Astrocyte (in vitro differentiated cells and primary cell): ENCODE measurements at regions not wholly inside any gene's neighbourhood (a gene's known extent, or its start where the extent isn't known, plus 50 kb on each side); places are given as distances from the start of the nearest gene placed in this dataset.
"Not testable (repeated sequence)": the region's sequence is repeated elsewhere in the genome, so short reads cannot be mapped to it uniquely, and the experiment has no call there.

Experiments
- DNase-seq: peaks from one replicate; pipeline ENCODE4 v3.0.0-alpha.2; 2010; ENCODE audit warnings: low read depth
- FAIRE-seq: peaks from 2 replicates; lab custom pipeline; 2011; peaks lifted over from hg19 to GRCh38; lab: Jason Lieb, UNC
- H2AFZ ChIP-seq: 2 replicates; pipeline ENCODE4 v1.6.0; 2012; ENCODE audit warnings: low read depth, low read length, inconsistent platforms
- H3K27ac ChIP-seq: 2 replicates; pipeline ENCODE4 v1.5.1; 2011; ENCODE audit warnings: low read depth, low read length, inconsistent platforms
- H3K27me3 ChIP-seq: 2 replicates; pipeline ENCODE4 v1.6.0; 2011; ENCODE audit warnings: low read length, inconsistent platforms; ENCODE audit not compliant: insufficient read depth
- H3K36me3 ChIP-seq: 2 replicates; pipeline ENCODE4 v1.5.1; 2011; ENCODE audit warnings: low read length, inconsistent platforms; ENCODE audit not compliant: insufficient read depth
- H3K4me1 ChIP-seq: 2 replicates; pipeline ENCODE4 v1.5.1; 2011; ENCODE audit warnings: low read length, inconsistent platforms; ENCODE audit not compliant: insufficient read depth
- H3K4me2 ChIP-seq: 2 replicates; pipeline ENCODE4 v1.6.0; 2012; ENCODE audit warnings: low read length, inconsistent platforms
- H3K4me3 ChIP-seq: 2 replicates; pipeline ENCODE4 v1.5.1; 2011; ENCODE audit warnings: low read depth, mild to moderate bottlenecking, low read length, inconsistent platforms; ENCODE audit not compliant: insufficient read depth
- H3K79me2 ChIP-seq: 2 replicates; pipeline ENCODE4 v1.6.0; 2012; ENCODE audit warnings: mild to moderate bottlenecking, low read length, inconsistent platforms; ENCODE audit not compliant: insufficient read depth
- H3K9ac ChIP-seq: 2 replicates; pipeline ENCODE4 v1.6.0; 2012; ENCODE audit warnings: mild to moderate bottlenecking, low read length, inconsistent platforms
- H3K9me3 ChIP-seq: 2 replicates; pipeline ENCODE4 v1.5.1; 2012; ENCODE audit warnings: low read depth, mild to moderate bottlenecking, low read length, inconsistent platforms; ENCODE audit not compliant: insufficient read depth
- H4K20me1 ChIP-seq: 2 replicates; pipeline ENCODE4 v1.6.0; 2012; ENCODE audit warnings: low read length, inconsistent platforms; ENCODE audit not compliant: insufficient read depth
- H3K27ac Mint-ChIP-seq: one replicate; pipeline ENCODE4 v1.8.0; 2021; ENCODE audit warnings: mild to moderate bottlenecking, mixed read lengths; ENCODE audit not compliant: unreplicated experiment
- H3K27me3 Mint-ChIP-seq: one replicate; pipeline ENCODE4 v1.8.0; 2021; ENCODE audit warnings: low read depth, mixed read lengths; ENCODE audit not compliant: unreplicated experiment
- H3K36me3 Mint-ChIP-seq: one replicate; pipeline ENCODE4 v1.8.0; 2021; ENCODE audit warnings: low read depth, mixed read lengths; ENCODE audit not compliant: unreplicated experiment
- H3K4me1 Mint-ChIP-seq: one replicate; pipeline ENCODE4 v1.8.0; 2021; ENCODE audit warnings: low read depth, mixed read lengths; ENCODE audit not compliant: unreplicated experiment
- H3K4me3 Mint-ChIP-seq: one replicate; pipeline ENCODE4 v1.8.0; 2021; ENCODE audit warnings: mild to moderate bottlenecking, moderate library complexity, mixed read lengths; ENCODE audit not compliant: unreplicated experiment
- H3K9me3 Mint-ChIP-seq: one replicate; pipeline ENCODE4 v1.8.0; 2021; ENCODE audit warnings: mild to moderate bottlenecking, mixed read lengths; ENCODE audit not compliant: unreplicated experiment
- EZH2 ChIP-seq: IDR thresholded peaks from 2 replicates; pipeline ENCODE4 v1.6.1; 2012; ENCODE audit warnings: mild to moderate bottlenecking, low read length, inconsistent platforms; ENCODE audit not compliant: insufficient read depth
- TF ChIP-seq, protein P1 (sequence below): IDR thresholded peaks from 2 replicates; pipeline ENCODE4 v1.5.1; 2011; ENCODE audit warnings: low read depth, mild to moderate bottlenecking, inconsistent platforms, low read length, moderate library complexity; ENCODE audit not compliant: insufficient read depth

DNA sequence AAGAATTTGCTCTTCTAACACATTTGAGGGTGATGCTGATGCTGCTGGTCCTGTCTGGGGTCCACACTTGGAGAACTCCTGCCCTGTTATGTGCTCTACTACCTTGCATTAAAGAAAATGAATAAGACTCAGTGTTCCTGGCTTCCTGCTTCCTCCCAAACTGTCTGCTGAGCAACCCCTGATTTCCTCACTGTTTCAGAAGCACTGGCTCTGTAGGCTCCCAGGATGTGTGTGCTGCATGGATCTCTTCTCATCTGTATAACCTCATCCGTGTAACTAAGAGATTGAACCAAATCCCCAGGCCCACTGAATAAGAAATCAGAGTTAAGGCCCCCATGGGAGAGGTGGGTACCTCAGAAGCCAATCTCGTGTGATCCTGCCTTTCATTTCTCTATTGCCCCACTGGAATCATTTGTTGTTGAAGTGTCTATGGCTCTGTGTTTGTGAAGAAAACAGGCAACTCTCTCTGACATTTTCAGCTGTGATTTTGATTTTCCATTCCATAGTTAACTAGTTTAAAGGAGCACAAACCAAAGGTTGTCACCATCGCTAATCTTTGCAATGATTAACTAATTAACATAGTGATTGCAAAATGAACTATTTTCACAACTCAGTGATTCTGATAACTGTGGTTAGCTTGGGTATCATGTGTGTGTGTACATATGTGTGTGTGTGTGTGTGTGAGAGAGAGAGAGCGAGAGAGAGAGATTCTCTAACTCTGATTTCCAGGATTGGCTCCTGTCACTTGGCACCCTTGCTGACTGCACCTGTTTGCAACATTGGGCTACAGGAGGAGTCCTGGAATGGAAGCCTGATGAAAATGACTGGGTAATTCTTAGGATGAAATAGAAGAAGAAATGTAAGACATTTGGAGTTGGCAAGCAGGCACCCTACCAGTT is 196.2 kb downstream of the SLC38A4 start:
- Mint-ChIP-seq H3K9me3 (no peaks in the 10 kb centered on the region), H3K4me3 (no peak overlapping the region), H3K4me1 (peaks cover 28% of the 10 kb centered on the region), H3K36me3 (no peaks in the 10 kb centered on the region), H3K27me3 (no peaks in the 10 kb centered on the region), H3K27ac (no peak overlapping the region)
- Histone ChIP-seq H3K4me2 (no peak overlapping the region), H3K36me3 (no peaks in the 10 kb centered on the region), H3K4me1 (no peaks in the 10 kb centered on the region), H3K27me3 (no peaks in the 10 kb centered on the region), H4K20me1 (no peaks in the 10 kb centered on the region), H3K27ac (no peak overlapping the region), H3K9ac (no peak overlapping the region), H3K9me3 (no peaks in the 10 kb centered on the region), H3K79me2 (no peaks in the 10 kb centered on the region), H3K4me3 (no peak overlapping the region), H2AFZ (no peak overlapping the region)
- peak; percentile 13 for FAIRE-seq
- no peak for DNase-seq
- TF ChIP-seq EZH2, result no peak
- TF ChIP-seq, protein P1, sequence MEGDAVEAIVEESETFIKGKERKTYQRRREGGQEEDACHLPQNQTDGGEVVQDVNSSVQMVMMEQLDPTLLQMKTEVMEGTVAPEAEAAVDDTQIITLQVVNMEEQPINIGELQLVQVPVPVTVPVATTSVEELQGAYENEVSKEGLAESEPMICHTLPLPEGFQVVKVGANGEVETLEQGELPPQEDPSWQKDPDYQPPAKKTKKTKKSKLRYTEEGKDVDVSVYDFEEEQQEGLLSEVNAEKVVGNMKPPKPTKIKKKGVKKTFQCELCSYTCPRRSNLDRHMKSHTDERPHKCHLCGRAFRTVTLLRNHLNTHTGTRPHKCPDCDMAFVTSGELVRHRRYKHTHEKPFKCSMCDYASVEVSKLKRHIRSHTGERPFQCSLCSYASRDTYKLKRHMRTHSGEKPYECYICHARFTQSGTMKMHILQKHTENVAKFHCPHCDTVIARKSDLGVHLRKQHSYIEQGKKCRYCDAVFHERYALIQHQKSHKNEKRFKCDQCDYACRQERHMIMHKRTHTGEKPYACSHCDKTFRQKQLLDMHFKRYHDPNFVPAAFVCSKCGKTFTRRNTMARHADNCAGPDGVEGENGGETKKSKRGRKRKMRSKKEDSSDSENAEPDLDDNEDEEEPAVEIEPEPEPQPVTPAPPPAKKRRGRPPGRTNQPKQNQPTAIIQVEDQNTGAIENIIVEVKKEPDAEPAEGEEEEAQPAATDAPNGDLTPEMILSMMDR, result no peak

DNA sequence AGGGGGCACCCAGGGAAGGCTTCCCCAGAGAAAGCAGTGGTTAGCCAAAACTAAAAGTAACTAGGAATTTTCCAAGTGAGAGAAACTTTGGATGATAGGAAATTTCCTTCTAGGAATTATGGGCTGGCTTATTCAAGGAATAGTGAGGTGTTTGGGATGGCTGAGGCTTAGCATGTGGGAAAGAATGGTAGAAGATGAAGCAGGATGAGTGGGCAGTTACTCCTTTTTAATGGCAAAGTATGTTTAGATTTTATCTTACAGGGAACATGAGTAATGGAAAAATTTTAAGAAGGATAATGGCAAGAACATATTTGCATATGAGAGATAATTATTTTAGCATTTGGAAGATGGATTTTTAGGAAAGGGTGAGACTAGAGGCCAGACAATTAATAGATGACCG is 197.6 kb downstream of the SLC38A4 start:
- Histone ChIP-seq H3K27ac (no peak overlapping the region), H3K36me3 (no peaks in the 10 kb centered on the region), H4K20me1 (no peaks in the 10 kb centered on the region), H3K4me2 (no peak overlapping the region), H3K79me2 (no peaks in the 10 kb centered on the region), H3K4me3 (no peak overlapping the region), H3K4me1 (no peaks in the 10 kb centered on the region), H3K9me3 (no peaks in the 10 kb centered on the region), H2AFZ (no peak overlapping the region), H3K9ac (no peak overlapping the region), H3K27me3 (no peaks in the 10 kb centered on the region)
- H3K4me3 Mint-ChIP-seq, result no peak overlapping the region
- TF ChIP-seq, protein P1, result no peak
- no peak for TF ChIP-seq EZH2
- H3K27me3 Mint-ChIP-seq, result no peaks in the 10 kb centered on the region
- DNase-seq, result no peak
- FAIRE-seq, result no peak
- H3K36me3 Mint-ChIP-seq, result no peaks in the 10 kb centered on the region
- H3K27ac Mint-ChIP-seq, result peak overlapping the region; percentile 2
- H3K4me1 Mint-ChIP-seq, result peaks cover 28% of the 10 kb centered on the region
- H3K9me3 Mint-ChIP-seq, result no peaks in the 10 kb centered on the region

DNA sequence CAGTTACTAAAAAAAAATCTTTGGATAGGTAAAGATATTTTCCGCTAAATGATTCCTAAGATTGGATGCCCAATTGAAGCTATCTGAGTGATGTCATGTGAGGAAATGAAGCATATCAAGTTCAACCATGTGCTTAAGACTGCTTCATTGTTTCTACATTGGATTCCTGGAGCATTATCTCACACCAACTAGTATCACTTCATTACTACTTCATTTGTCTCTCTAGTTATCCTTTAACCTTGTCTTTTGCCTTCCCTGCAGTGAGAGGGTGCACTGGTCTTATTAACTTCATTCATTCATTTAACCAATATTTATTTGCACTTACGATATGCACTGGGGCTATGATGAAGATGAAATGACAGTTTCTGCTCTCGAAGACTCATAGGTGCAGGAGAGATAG is 198.1 kb downstream of the SLC38A4 start:
- peak; percentile 12 for DNase-seq
- H3K9me3 Mint-ChIP-seq, result no peaks in the 10 kb centered on the region
- H3K27ac Mint-ChIP-seq, result peak overlapping the region; percentile 2
- H3K27ac ChIP-seq, result no peak overlapping the region
- no peaks in the 10 kb centered on the region for H4K20me1 ChIP-seq
- H2AFZ ChIP-seq, result no peak overlapping the region
- no peaks in the 10 kb centered on the region for H3K27me3 Mint-ChIP-seq
- no peaks in the 10 kb centered on the region for H3K79me2 ChIP-seq
- no peak overlapping the region for H3K4me3 ChIP-seq
- no peak overlapping the region for H3K9ac ChIP-seq
- H3K4me1 ChIP-seq, result no peaks in the 10 kb centered on the region
- no peak overlapping the region for H3K4me2 ChIP-seq
- peaks cover 28% of the 10 kb centered on the region for H3K4me1 Mint-ChIP-seq
- FAIRE-seq, result no peak
- H3K36me3 Mint-ChIP-seq, result no peaks in the 10 kb centered on the region
- no peaks in the 10 kb centered on the region for H3K27me3 ChIP-seq
- no peaks in the 10 kb centered on the region for H3K9me3 ChIP-seq
- no peak overlapping the region for H3K4me3 Mint-ChIP-seq
- TF ChIP-seq, protein P1, result no peak
- TF ChIP-seq EZH2, result no peak
- H3K36me3 ChIP-seq, result no peaks in the 10 kb centered on the region

DNA sequence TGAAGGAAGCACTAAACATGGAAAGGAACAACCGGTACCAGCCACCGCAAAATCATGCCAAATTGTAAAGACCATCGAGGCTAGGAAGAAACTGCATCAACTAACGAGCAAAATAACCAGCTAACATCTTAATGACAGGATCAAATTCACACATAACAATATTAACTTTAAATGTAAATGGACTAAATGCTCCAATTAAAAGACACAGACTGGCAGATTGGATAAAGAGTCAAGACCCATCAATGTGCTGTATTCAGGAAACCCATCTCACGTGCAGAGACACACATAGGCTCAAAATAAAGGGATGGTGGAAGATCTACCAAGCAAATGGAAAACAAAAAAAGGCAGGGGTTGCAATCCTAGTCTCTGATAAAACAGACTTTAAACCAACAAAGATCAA is 206.3 kb downstream of the SLC38A4 start:
- not testable (repeated sequence) for H3K4me2 ChIP-seq, H3K9me3 ChIP-seq, H3K27me3 Mint-ChIP-seq, H3K9ac ChIP-seq, H3K36me3 Mint-ChIP-seq, DNase-seq, H3K4me1 ChIP-seq, FAIRE-seq, H4K20me1 ChIP-seq, H2AFZ ChIP-seq, H3K27me3 ChIP-seq, H3K27ac Mint-ChIP-seq, H3K4me1 Mint-ChIP-seq, H3K9me3 Mint-ChIP-seq, H3K4me3 Mint-ChIP-seq, H3K27ac ChIP-seq, H3K4me3 ChIP-seq, H3K36me3 ChIP-seq, H3K79me2 ChIP-seq
